Osteoblast (primary cell): ENCODE measurements at regions not wholly inside any gene's neighbourhood (a gene's known extent, or its start where the extent isn't known, plus 50 kb on each side); places are given as distances from the start of the nearest gene placed in this dataset.

Experiments used
- DNase-seq: peaks from one replicate; pipeline ENCODE4 v3.0.0; 2011; ENCODE audit warnings: low spot score, mixed read lengths; ENCODE audit not compliant: insufficient read length; ENCODE audit errors: missing footprints
- H2AFZ ChIP-seq: 2 replicates; pipeline ENCODE4 v1.6.0; 2011; ENCODE audit warnings: mild to moderate bottlenecking, low read length
- H3K27ac ChIP-seq: 2 replicates; pipeline ENCODE4 v1.5.1; 2011; ENCODE audit warnings: mild to moderate bottlenecking, low read depth, low read length, moderate library complexity
- H3K27me3 ChIP-seq: 2 replicates; pipeline ENCODE4 v1.6.0; 2012; ENCODE audit warnings: mild to moderate bottlenecking, control low read depth, inconsistent platforms, low read length, moderate library complexity; ENCODE audit not compliant: insufficient read depth
- H3K36me3 ChIP-seq: 2 replicates; pipeline ENCODE4 v1.5.1; 2011; ENCODE audit warnings: mild to moderate bottlenecking, low read length, control low read depth, moderate library complexity; ENCODE audit not compliant: insufficient read depth
- H3K4me1 ChIP-seq: 2 replicates; pipeline ENCODE4 v1.5.1; 2011; ENCODE audit warnings: mild to moderate bottlenecking, low read length, control low read depth, moderate library complexity; ENCODE audit not compliant: insufficient read depth
- H3K4me2 ChIP-seq: 2 replicates; pipeline ENCODE4 v1.6.0; 2011; ENCODE audit warnings: mild to moderate bottlenecking, low read length; ENCODE audit not compliant: insufficient read depth
- H3K4me3 ChIP-seq: fragments of 200-600 bp; sonication (generic); 3 replicates; pipeline ENCODE4 v1.5.1; 2012; ENCODE audit warnings: mild to moderate bottlenecking, low read length, inconsistent platforms; ENCODE audit not compliant: insufficient read depth
- H3K79me2 ChIP-seq: 2 replicates; pipeline ENCODE4 v1.6.0; 2012; ENCODE audit warnings: mild to moderate bottlenecking, low read length, control low read depth, inconsistent platforms; ENCODE audit not compliant: insufficient read depth
- H3K9me3 ChIP-seq: 2 replicates; pipeline ENCODE4 v1.5.1; 2011; ENCODE audit warnings: low read depth, low read length, control low read depth
- H4K20me1 ChIP-seq: 2 replicates; pipeline ENCODE4 v1.6.0; 2012; ENCODE audit warnings: mild to moderate bottlenecking, low read length, control low read depth; ENCODE audit not compliant: insufficient read depth
- CTCF ChIP-seq: IDR thresholded peaks from 2 replicates; pipeline ENCODE4 v1.5.1; 2011; ENCODE audit warnings: mild to moderate bottlenecking, low read depth, low read length, moderate library complexity; ENCODE audit errors: extremely low read depth

DNA sequence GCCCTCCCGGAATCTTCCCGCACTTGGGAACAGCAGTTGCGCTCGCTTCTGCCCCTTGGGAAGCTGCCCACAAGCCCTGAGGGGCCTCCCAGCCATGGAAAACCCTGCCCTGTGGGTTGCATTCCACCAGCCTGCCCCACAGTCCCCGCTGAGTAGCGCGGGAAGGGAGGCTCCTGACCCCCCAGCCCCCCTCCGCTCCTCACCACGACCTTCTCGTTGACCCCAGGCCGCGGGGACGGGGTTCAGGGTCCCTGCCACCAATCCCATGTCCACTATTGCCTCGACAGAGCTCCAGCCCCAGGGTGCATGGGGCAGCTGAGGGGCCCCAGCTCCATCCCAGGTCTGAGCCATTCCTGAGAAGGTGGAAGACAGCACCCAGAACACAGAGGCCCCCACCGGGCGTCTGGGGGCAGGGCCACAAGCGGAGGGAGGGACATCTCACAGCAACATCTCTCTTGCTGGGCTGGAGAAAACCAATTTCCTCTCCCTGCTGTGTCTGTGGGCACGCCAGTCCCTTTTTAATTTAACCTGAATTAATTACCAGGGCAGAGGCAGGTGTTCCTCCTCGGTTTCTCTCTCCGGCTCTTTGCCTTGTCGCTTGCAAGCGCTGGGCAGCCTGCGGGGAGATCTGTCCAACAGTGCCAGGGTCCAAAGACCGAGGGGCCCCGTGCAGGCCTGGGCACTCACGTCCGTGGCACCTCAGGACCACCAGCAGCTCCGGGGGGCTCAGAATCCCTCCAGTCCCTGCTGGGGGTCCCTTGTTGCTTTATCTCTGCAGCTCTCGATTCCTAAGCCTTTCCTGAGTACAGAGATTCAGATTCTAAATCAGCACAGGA lies 57.9 kb downstream of the FOXL3 start:
- no peak overlapping the region for H2AFZ ChIP-seq
- H3K9me3 ChIP-seq: no peaks in the 10 kb centered on the region
- H3K4me3 ChIP-seq: no peak overlapping the region
- H3K27me3 ChIP-seq: no peaks in the 10 kb centered on the region
- no peaks in the 10 kb centered on the region for H3K4me1 ChIP-seq
- H4K20me1 ChIP-seq: no peaks in the 10 kb centered on the region
- no peaks in the 10 kb centered on the region for H3K79me2 ChIP-seq
- no peak overlapping the region for H3K27ac ChIP-seq
- no peak for DNase-seq
- no peak overlapping the region for H3K4me2 ChIP-seq
- TF ChIP-seq CTCF: no peak
- no peaks in the 10 kb centered on the region for H3K36me3 ChIP-seq

DNA sequence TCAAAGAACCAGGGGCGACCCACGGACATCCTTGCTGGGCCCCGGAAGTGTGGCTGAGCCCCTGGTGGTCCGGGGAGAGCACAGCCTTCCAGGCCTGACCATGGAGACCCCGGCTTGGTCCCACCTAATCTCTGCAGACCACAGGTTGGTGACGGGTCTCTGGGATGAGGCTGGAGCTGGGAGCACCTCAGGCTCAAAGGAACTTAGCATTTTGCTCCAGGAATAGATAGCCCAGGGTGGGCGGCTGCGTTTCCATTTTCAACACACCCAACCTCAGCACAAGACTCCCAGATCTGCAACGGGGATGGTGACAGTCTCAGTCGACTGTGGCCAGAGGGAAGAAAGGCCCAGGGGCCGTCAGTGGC lies 58.5 kb downstream of the FOXL3 start:
- H3K27ac ChIP-seq: no peak overlapping the region

DNA sequence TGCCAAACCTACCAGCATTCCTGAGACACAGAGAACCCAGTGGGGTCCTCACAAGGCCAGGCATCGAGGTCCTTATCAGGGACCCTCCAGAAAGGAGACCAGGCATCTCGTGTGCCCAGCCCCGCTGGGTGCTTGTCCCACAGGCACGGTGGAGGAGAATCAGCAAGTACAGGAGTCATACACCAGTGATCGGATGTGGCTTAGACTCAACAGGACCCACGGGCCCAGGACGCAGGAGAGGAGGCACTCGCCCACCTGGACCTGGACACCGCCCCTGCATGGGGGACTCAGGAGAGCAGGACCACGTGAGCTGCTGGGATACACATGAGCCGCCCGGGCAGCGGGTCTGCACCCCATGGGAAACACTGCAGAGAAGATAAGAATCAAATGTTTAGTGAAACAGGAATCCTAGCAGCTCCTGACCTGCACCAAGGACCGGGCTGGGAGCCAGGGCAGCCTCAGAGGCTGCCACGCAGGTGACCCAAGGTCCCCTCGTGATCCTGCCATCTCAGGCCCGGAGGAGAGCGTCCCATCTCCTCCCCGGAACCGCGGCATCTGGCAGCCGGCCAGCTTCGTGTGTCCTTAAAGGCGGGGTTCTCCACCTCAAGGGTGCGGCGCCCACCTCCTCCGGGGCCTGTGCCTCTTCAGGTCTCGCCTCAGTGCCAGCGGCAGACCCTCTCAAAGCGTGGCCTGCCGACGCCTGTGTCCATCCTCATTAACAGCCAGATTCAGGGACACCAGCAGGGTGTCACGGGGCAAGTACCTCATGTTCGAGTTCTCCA lies 59.2 kb downstream of the FOXL3 start:
- no peak for TF ChIP-seq CTCF
- no peaks in the 10 kb centered on the region for H3K9me3 ChIP-seq

More for the DNA sequence above, 58.5 kb downstream of the FOXL3 start:
- H2AFZ ChIP-seq: no peak overlapping the region
- no peak for DNase-seq
- no peaks in the 10 kb centered on the region for H4K20me1 ChIP-seq
- no peaks in the 10 kb centered on the region for H3K27me3 ChIP-seq
- no peak overlapping the region for H3K4me3 ChIP-seq
- no peaks in the 10 kb centered on the region for H3K79me2 ChIP-seq
- no peak for TF ChIP-seq CTCF
- H3K4me1 ChIP-seq: no peaks in the 10 kb centered on the region
- H3K4me2 ChIP-seq: no peak overlapping the region
- no peaks in the 10 kb centered on the region for H3K9me3 ChIP-seq
- no peaks in the 10 kb centered on the region for H3K36me3 ChIP-seq

DNA sequence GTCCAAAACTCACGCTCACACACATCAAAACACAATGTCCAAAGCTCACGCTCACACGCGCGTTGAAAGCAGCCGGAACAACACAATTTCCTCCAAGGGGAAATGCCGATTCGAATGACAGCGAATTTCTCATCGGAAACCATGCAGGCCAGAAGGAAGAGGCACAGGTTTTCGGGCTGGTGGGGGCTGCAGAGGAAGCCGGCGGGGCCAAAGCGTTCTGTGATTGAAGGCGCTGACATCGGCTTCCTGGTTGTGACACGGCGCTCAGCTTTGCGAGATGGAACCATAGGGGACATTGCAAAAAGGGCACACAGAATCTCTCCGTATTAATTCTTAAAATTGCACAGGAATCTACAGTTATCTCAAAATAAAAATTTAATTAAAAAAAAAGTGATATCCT lies 61.3 kb downstream of the FOXL3 start:
- Histone ChIP-seq H2AFZ (no peak overlapping the region), H3K27ac (no peak overlapping the region), H3K4me2 (no peak overlapping the region)

More for the DNA sequence above, 59.2 kb downstream of the FOXL3 start:
- no peak overlapping the region for H2AFZ ChIP-seq
- H3K4me3 ChIP-seq: no peak overlapping the region
- H3K27ac ChIP-seq: no peak overlapping the region
- H4K20me1 ChIP-seq: no peaks in the 10 kb centered on the region
- no peaks in the 10 kb centered on the region for H3K4me1 ChIP-seq
- H3K36me3 ChIP-seq: no peaks in the 10 kb centered on the region
- no peak overlapping the region for H3K4me2 ChIP-seq
- H3K27me3 ChIP-seq: no peaks in the 10 kb centered on the region
- H3K79me2 ChIP-seq: no peaks in the 10 kb centered on the region
- no peak for DNase-seq

More for the DNA sequence above, 61.3 kb downstream of the FOXL3 start:
- H3K9me3 ChIP-seq: no peaks in the 10 kb centered on the region
- H4K20me1 ChIP-seq: no peaks in the 10 kb centered on the region
- no peaks in the 10 kb centered on the region for H3K27me3 ChIP-seq
- TF ChIP-seq CTCF: no peak
- H3K4me1 ChIP-seq: no peaks in the 10 kb centered on the region
- no peak for DNase-seq
- no peaks in the 10 kb centered on the region for H3K79me2 ChIP-seq
- no peak overlapping the region for H3K4me3 ChIP-seq
- no peaks in the 10 kb centered on the region for H3K36me3 ChIP-seq
